ENCODE measurements at regions not wholly inside any gene's neighbourhood (a gene's known extent, or its start where the extent isn't known, plus 50 kb on each side); places are given as distances from the start of the nearest gene placed in this dataset.

GRCh38 chr17:77875881-77876509 is 82.5 kb upstream of the TNRC6C start:
- no peak overlapping the region for H3K4me2 ChIP-seq
- H3K36me3 ChIP-seq (ENCODE audit: insufficient read depth) = no peaks in the 10 kb centered on the region

GRCh38 chr17:77877036-77877435 is 81.5 kb upstream of the TNRC6C start:
- Histone ChIP-seq H2AFZ (ENCODE audit: low read depth) (no peak overlapping the region), H3K4me1 (ENCODE audit: low read depth, poor library complexity, severe bottlenecking) (peaks cover 42% of the 10 kb centered on the region), H3K4me3 (IDR thresholded peaks at IDR 0.05; ENCODE audit: insufficient read depth, low read depth, low read length) (no peak overlapping the region), H3K9ac (no peak overlapping the region), H3K79me2 (ENCODE audit: insufficient read depth, low read depth) (no peaks in the 10 kb centered on the region), H4K20me1 (ENCODE audit: insufficient read depth) (no peaks in the 10 kb centered on the region), H3K36me3 (ENCODE audit: insufficient read depth) (no peaks in the 10 kb centered on the region), H3K27ac (no peak overlapping the region), H3K4me2 (no peak overlapping the region), H3K27me3 (ENCODE audit: insufficient read depth, low read depth) (no peaks in the 10 kb centered on the region)
- TF ChIP-seq CTCF (conservative IDR thresholded peaks at IDR 0.05; ENCODE audit: low read depth, low read length) = no peak

More at GRCh38 chr17:77875881-77876509, 82.5 kb upstream of the TNRC6C start:
- no peak for TF ChIP-seq CTCF (conservative IDR thresholded peaks at IDR 0.05; ENCODE audit: low read depth, low read length)
- H2AFZ ChIP-seq (ENCODE audit: low read depth) = peak overlapping the region; percentile 31; the same call in 1 of the 2 replicates
- peaks cover 32% of the 10 kb centered on the region for H3K4me1 ChIP-seq (ENCODE audit: low read depth, poor library complexity, severe bottlenecking)
- H4K20me1 ChIP-seq (ENCODE audit: insufficient read depth) = no peaks in the 10 kb centered on the region
- no peak overlapping the region for H3K9ac ChIP-seq
- no peak overlapping the region for H3K4me3 ChIP-seq (IDR thresholded peaks at IDR 0.05; ENCODE audit: insufficient read depth, low read depth, low read length)
- no peaks in the 10 kb centered on the region for H3K27me3 ChIP-seq (ENCODE audit: insufficient read depth, low read depth)
- no peaks in the 10 kb centered on the region for H3K79me2 ChIP-seq (ENCODE audit: insufficient read depth, low read depth)
- no peak overlapping the region; the same call in 1 of the 2 replicates for H3K27ac ChIP-seq

- Histone ChIP-seq H3K4me3 (IDR thresholded peaks at IDR 0.05; ENCODE audit: insufficient read depth, low read depth, low read length) (no peak overlapping the region), H3K9ac (no peak overlapping the region), H4K20me1 (ENCODE audit: insufficient read depth) (no peaks in the 10 kb centered on the region), H3K4me1 (ENCODE audit: low read depth, poor library complexity, severe bottlenecking) (peaks cover 49% of the 10 kb centered on the region), H3K4me2 (no peak overlapping the region), H3K27me3 (ENCODE audit: insufficient read depth, low read depth) (no peaks in the 10 kb centered on the region), H3K36me3 (ENCODE audit: insufficient read depth) (no peaks in the 10 kb centered on the region), H3K27ac (no peak overlapping the region), H3K79me2 (ENCODE audit: insufficient read depth, low read depth) (no peaks in the 10 kb centered on the region), H2AFZ (ENCODE audit: low read depth) (no peak overlapping the region)
- no peak for TF ChIP-seq CTCF (conservative IDR thresholded peaks at IDR 0.05; ENCODE audit: low read depth, low read length)
These were observed 80.7 kb upstream of the TNRC6C start for GRCh38 chr17:77877646-77878355.

GRCh38 chr17:77879226-77879895 is 79.1 kb upstream of the TNRC6C start:
- Histone ChIP-seq H3K4me2 (no peak overlapping the region), H3K27me3 (ENCODE audit: insufficient read depth, low read depth) (no peaks in the 10 kb centered on the region), H2AFZ (ENCODE audit: low read depth) (no peak overlapping the region), H3K79me2 (ENCODE audit: insufficient read depth, low read depth) (no peaks in the 10 kb centered on the region), H3K27ac (no peak overlapping the region), H4K20me1 (ENCODE audit: insufficient read depth) (no peaks in the 10 kb centered on the region), H3K36me3 (ENCODE audit: insufficient read depth) (no peaks in the 10 kb centered on the region), H3K4me1 (ENCODE audit: low read depth, poor library complexity, severe bottlenecking) (peaks cover 65% of the 10 kb centered on the region), H3K4me3 (IDR thresholded peaks at IDR 0.05; ENCODE audit: insufficient read depth, low read depth, low read length) (no peak overlapping the region), H3K9ac (no peak overlapping the region)
- TF ChIP-seq CTCF (conservative IDR thresholded peaks at IDR 0.05; ENCODE audit: low read depth, low read length) = no peak
